ENCODE measurements at regions not wholly inside any gene's neighbourhood (a gene's known extent, or its start where the extent isn't known, plus 50 kb on each side); places are given as distances from the start of the nearest gene placed in this dataset.

DNA sequence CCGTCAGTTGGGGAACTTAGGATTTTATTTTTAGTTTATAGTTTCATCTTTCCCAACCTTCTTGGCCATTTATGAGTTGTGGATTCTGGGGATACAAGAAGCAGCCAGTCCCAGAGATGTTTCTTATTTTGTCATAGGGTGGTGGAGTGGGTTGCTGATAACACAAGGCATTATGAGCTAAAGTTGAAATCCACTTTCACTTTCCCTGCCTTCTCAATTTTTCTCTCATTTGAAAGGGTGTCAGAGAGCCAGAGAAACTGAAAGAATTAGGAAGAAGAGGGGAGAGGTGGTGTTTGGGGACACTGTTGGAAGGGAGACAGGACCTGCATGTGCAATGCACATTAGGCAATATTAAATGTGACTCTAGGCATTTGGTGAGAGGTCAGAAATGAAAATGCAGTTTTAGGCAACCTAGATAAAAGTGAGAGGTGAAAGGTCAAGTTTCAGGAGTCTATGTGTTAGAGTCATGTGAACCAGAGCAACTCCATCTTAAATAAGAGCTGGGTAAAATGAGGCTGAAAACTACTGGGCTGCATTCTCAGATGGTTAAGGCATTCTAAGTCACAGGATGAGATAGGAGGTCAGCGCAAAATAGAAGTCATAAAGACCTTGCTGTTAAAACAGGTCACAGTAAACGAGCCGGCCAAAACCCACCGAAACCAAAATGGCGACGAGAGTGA is 71.1 kb upstream of the F3 start:
- TF ChIP-seq, protein P1, sequence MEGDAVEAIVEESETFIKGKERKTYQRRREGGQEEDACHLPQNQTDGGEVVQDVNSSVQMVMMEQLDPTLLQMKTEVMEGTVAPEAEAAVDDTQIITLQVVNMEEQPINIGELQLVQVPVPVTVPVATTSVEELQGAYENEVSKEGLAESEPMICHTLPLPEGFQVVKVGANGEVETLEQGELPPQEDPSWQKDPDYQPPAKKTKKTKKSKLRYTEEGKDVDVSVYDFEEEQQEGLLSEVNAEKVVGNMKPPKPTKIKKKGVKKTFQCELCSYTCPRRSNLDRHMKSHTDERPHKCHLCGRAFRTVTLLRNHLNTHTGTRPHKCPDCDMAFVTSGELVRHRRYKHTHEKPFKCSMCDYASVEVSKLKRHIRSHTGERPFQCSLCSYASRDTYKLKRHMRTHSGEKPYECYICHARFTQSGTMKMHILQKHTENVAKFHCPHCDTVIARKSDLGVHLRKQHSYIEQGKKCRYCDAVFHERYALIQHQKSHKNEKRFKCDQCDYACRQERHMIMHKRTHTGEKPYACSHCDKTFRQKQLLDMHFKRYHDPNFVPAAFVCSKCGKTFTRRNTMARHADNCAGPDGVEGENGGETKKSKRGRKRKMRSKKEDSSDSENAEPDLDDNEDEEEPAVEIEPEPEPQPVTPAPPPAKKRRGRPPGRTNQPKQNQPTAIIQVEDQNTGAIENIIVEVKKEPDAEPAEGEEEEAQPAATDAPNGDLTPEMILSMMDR (conservative IDR thresholded peaks at IDR 0.05; ENCODE audit: low read length) = no peak
- no peak for TF ChIP-seq EZH2phosphoT487 (IDR thresholded peaks at IDR 0.05; ENCODE audit: borderline replicate concordance)
